WTC11 (cell line): ENCODE measurements at regions not wholly inside any gene's neighbourhood (a gene's known extent, or its start where the extent isn't known, plus 50 kb on each side); places are given as distances from the start of the nearest gene placed in this dataset.

Experiments
- ATAC-seq: fragments of 200-7000 bp; cut with Tn5 transposase; 2 replicates; pipeline ENCODE4 v1.10.0; 2021; ENCODE audit warnings: mild to moderate bottlenecking, moderate library complexity
- CTCF ChIA-PET: fragments of 300-600 bp; sonication (Branson Sonifier 250); formaldehyde crosslinking; loops from one replicate; lab custom pipeline; 2021; ENCODE audit warnings: antibody characterized with exemption; lab: Charles Lee
- POLR2A ChIA-PET: fragments of 350-600 bp; sonication (Branson Sonifier 250); formaldehyde crosslinking; loops from one replicate; lab custom pipeline; 2021; ENCODE audit warnings: antibody characterized with exemption; lab: Charles Lee
- DNase-seq: peaks from one replicate; pipeline ENCODE4 v3.0.0; 2021; ENCODE audit warnings: low spot score
- H3K27ac Mint-ChIP-seq: 2 replicates; pipeline ENCODE4 v1.8.0; 2021; ENCODE audit warnings: mixed read lengths
- H3K27me3 Mint-ChIP-seq: 2 replicates; pipeline ENCODE4 v1.8.0; 2021; ENCODE audit warnings: low read depth, mild to moderate bottlenecking, moderate library complexity, mixed read lengths
- H3K36me3 Mint-ChIP-seq: 2 replicates; pipeline ENCODE4 v1.8.0; 2021; ENCODE audit warnings: mixed read lengths
- H3K4me1 Mint-ChIP-seq: 2 replicates; pipeline ENCODE4 v1.8.0; 2022; ENCODE audit warnings: mixed read lengths
- H3K4me3 Mint-ChIP-seq: 2 replicates; pipeline ENCODE4 v1.8.0; 2021; ENCODE audit warnings: mild to moderate bottlenecking, moderate library complexity, mixed read lengths
- H3K9me3 Mint-ChIP-seq: 2 replicates; pipeline ENCODE4 v1.8.0; 2021; ENCODE audit warnings: mixed read lengths
- ELF4 ChIP-seq: sonication (generic); formaldehyde crosslinking; IDR thresholded peaks from 2 replicates; pipeline ENCODE4 v1.8.1; 2022; ENCODE audit warnings: low read depth, mild to moderate bottlenecking, moderate library complexity, missing genetic modification reagents
- FOXP1 ChIP-seq: sonication (generic); formaldehyde crosslinking; IDR thresholded peaks from 2 replicates; pipeline ENCODE4 v1.8.0; 2022; ENCODE audit warnings: missing genetic modification reagents, mild to moderate bottlenecking, moderate library complexity, borderline replicate concordance
- GABPB1 ChIP-seq: sonication (generic); formaldehyde crosslinking; IDR thresholded peaks from 2 replicates; pipeline ENCODE4 v1.8.1; 2023; ENCODE audit warnings: mild to moderate bottlenecking, missing genetic modification reagents
- KAT7 ChIP-seq: sonication (generic); formaldehyde crosslinking; IDR thresholded peaks from 2 replicates; pipeline ENCODE4 v1.8.1; 2023; ENCODE audit warnings: missing genetic modification reagents, mild to moderate bottlenecking, borderline replicate concordance
- NR3C1 ChIP-seq: sonication (generic); formaldehyde crosslinking; conservative IDR thresholded peaks from 2 replicates; pipeline ENCODE4 v1.8.1; 2023; ENCODE audit warnings: low read depth, mild to moderate bottlenecking, missing genetic modification reagents
- OVOL2 ChIP-seq: fragments of 250-450 bp; sonication (Bioruptor Pico); IDR thresholded peaks from 2 replicates; pipeline ENCODE4 v1.9.0; 2021; ENCODE audit warnings: mild to moderate bottlenecking, borderline replicate concordance
- PRRX2 ChIP-seq: fragments of 250-450 bp; sonication (Bioruptor Pico); IDR thresholded peaks from 2 replicates; pipeline ENCODE4 v1.8.0; 2021; ENCODE audit warnings: mild to moderate bottlenecking
- SMAD4 ChIP-seq: sonication (generic); formaldehyde crosslinking; IDR thresholded peaks from 2 replicates; pipeline ENCODE4 v1.8.0; 2022; ENCODE audit warnings: mild to moderate bottlenecking, missing genetic modification reagents
- SP1 ChIP-seq: sonication (generic); formaldehyde crosslinking; conservative IDR thresholded peaks from 2 replicates; pipeline ENCODE4 v1.8.1; 2022; ENCODE audit warnings: missing genetic modification reagents
- TEAD1 ChIP-seq: sonication (generic); formaldehyde crosslinking; IDR thresholded peaks from 2 replicates; pipeline ENCODE4 v1.8.0; 2022; ENCODE audit warnings: mild to moderate bottlenecking, missing genetic modification reagents
- ZNF219 ChIP-seq: sonication (generic); formaldehyde crosslinking; IDR thresholded peaks from 2 replicates; pipeline ENCODE4 v1.8.0; 2023; ENCODE audit warnings: missing genetic modification reagents, mild to moderate bottlenecking, borderline replicate concordance
- ZNF232 ChIP-seq: sonication (generic); formaldehyde crosslinking; IDR thresholded peaks from 2 replicates; pipeline ENCODE4 v1.8.0; 2022; ENCODE audit warnings: mild to moderate bottlenecking, missing genetic modification reagents
- ZNF263 ChIP-seq: sonication (generic); formaldehyde crosslinking; IDR thresholded peaks from 2 replicates; pipeline ENCODE4 v1.8.1; 2022; ENCODE audit warnings: low read depth, mild to moderate bottlenecking, moderate library complexity, missing genetic modification reagents
- TF ChIP-seq, protein P1 (sequence below): sonication (generic); formaldehyde crosslinking; IDR thresholded peaks from 2 replicates; pipeline ENCODE4 v1.8.0; 2022; ENCODE audit warnings: missing genetic modification reagents
- TF ChIP-seq, protein P2 (sequence below): fragments of 250-450 bp; sonication (Bioruptor Pico); IDR thresholded peaks from 2 replicates; pipeline ENCODE4 v1.9.0; 2021; ENCODE audit warnings: mild to moderate bottlenecking, borderline replicate concordance
- TF ChIP-seq, protein P3 (sequence below): sonication (generic); formaldehyde crosslinking; IDR thresholded peaks from 2 replicates; pipeline ENCODE4 v1.8.1; 2023; ENCODE audit warnings: mild to moderate bottlenecking, missing genetic modification reagents, moderate library complexity
- TF ChIP-seq, protein P4 (sequence below): sonication (generic); formaldehyde crosslinking; IDR thresholded peaks from 2 replicates; pipeline ENCODE4 v1.8.0; 2022; ENCODE audit warnings: mild to moderate bottlenecking, missing genetic modification reagents
- TF ChIP-seq, protein P5 (sequence below): sonication (generic); formaldehyde crosslinking; conservative IDR thresholded peaks from 2 replicates; pipeline ENCODE4 v1.8.1; 2022; ENCODE audit warnings: mild to moderate bottlenecking, missing genetic modification reagents
- TF ChIP-seq, protein P6 (sequence below): sonication (generic); formaldehyde crosslinking; IDR thresholded peaks from 2 replicates; pipeline ENCODE4 v1.8.1; 2023; ENCODE audit warnings: mild to moderate bottlenecking, missing genetic modification reagents
- TF ChIP-seq, protein P7 (sequence below): sonication (generic); formaldehyde crosslinking; IDR thresholded peaks from 2 replicates; pipeline ENCODE4 v1.8.0; 2023; ENCODE audit warnings: mild to moderate bottlenecking, missing genetic modification reagents
- TF ChIP-seq, protein P8 (sequence below): sonication (generic); formaldehyde crosslinking; IDR thresholded peaks from 2 replicates; pipeline ENCODE4 v1.8.0; 2023; ENCODE audit warnings: missing genetic modification reagents

DNA sequence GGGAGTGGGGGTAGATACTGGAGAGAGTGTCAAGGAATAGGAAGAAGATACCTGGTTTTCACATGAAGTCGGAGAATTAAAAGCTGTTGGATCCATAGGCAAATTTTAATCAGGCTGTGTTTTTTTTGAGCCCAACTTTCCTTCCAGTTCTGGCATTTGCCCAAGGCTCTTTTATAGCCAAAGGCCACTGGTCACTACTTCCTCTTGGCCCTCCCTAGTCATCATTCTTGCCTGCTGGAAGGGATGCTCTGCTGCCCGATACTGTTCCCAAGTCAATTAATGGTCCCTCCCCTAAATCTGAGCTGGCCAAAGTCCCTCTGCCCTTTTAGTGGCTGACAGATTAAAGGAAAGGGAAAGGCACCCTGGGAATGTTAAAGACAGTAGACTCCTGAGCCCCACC, 102.8 kb upstream of the ZNF648 start (continued):
- TF ChIP-seq, protein P1, sequence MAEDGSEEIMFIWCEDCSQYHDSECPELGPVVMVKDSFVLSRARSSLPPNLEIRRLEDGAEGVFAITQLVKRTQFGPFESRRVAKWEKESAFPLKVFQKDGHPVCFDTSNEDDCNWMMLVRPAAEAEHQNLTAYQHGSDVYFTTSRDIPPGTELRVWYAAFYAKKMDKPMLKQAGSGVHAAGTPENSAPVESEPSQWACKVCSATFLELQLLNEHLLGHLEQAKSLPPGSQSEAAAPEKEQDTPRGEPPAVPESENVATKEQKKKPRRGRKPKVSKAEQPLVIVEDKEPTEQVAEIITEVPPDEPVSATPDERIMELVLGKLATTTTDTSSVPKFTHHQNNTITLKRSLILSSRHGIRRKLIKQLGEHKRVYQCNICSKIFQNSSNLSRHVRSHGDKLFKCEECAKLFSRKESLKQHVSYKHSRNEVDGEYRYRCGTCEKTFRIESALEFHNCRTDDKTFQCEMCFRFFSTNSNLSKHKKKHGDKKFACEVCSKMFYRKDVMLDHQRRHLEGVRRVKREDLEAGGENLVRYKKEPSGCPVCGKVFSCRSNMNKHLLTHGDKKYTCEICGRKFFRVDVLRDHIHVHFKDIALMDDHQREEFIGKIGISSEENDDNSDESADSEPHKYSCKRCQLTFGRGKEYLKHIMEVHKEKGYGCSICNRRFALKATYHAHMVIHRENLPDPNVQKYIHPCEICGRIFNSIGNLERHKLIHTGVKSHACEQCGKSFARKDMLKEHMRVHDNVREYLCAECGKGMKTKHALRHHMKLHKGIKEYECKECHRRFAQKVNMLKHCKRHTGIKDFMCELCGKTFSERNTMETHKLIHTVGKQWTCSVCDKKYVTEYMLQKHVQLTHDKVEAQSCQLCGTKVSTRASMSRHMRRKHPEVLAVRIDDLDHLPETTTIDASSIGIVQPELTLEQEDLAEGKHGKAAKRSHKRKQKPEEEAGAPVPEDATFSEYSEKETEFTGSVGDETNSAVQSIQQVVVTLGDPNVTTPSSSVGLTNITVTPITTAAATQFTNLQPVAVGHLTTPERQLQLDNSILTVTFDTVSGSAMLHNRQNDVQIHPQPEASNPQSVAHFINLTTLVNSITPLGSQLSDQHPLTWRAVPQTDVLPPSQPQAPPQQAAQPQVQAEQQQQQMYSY (CRISPR knock-in tag) = no peak
- TF ChIP-seq PRRX2 (no peak), TEAD1 (CRISPR knock-in tag) (no peak), ZNF219 (CRISPR knock-in tag) (no peak), SP1 (CRISPR knock-in tag) (no peak), KAT7 (no peak), OVOL2 (no peak), ZNF263 (CRISPR knock-in tag) (no peak), ZNF232 (CRISPR knock-in tag) (no peak)
- TF ChIP-seq, protein P2, sequence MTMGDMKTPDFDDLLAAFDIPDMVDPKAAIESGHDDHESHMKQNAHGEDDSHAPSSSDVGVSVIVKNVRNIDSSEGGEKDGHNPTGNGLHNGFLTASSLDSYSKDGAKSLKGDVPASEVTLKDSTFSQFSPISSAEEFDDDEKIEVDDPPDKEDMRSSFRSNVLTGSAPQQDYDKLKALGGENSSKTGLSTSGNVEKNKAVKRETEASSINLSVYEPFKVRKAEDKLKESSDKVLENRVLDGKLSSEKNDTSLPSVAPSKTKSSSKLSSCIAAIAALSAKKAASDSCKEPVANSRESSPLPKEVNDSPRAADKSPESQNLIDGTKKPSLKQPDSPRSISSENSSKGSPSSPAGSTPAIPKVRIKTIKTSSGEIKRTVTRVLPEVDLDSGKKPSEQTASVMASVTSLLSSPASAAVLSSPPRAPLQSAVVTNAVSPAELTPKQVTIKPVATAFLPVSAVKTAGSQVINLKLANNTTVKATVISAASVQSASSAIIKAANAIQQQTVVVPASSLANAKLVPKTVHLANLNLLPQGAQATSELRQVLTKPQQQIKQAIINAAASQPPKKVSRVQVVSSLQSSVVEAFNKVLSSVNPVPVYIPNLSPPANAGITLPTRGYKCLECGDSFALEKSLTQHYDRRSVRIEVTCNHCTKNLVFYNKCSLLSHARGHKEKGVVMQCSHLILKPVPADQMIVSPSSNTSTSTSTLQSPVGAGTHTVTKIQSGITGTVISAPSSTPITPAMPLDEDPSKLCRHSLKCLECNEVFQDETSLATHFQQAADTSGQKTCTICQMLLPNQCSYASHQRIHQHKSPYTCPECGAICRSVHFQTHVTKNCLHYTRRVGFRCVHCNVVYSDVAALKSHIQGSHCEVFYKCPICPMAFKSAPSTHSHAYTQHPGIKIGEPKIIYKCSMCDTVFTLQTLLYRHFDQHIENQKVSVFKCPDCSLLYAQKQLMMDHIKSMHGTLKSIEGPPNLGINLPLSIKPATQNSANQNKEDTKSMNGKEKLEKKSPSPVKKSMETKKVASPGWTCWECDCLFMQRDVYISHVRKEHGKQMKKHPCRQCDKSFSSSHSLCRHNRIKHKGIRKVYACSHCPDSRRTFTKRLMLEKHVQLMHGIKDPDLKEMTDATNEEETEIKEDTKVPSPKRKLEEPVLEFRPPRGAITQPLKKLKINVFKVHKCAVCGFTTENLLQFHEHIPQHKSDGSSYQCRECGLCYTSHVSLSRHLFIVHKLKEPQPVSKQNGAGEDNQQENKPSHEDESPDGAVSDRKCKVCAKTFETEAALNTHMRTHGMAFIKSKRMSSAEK (CRISPR knock-in tag) = no peak
- TF ChIP-seq, protein P3, sequence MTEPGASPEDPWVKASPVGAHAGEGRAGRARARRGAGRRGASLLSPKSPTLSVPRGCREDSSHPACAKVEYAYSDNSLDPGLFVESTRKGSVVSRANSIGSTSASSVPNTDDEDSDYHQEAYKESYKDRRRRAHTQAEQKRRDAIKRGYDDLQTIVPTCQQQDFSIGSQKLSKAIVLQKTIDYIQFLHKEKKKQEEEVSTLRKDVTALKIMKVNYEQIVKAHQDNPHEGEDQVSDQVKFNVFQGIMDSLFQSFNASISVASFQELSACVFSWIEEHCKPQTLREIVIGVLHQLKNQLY (CRISPR knock-in tag) = no peak

DNA sequence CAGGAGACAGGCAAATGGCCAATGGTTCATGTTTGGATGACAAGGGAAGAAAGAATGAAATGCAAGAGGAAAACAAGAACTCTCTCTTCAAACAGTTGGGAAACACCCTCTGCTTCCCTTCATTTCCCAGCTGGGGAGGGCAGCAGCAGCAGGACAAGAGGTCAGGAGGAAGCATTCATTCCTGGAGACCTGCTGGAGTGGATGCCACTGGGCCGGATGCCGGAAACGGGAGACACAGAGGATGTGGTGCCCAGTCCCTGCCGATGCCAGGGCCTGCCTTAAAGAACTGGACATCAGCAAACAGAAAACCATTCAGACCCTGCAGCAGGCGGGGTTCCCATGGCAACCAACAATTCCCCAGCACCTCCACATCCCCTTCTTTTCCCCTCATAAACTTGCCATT, 102.3 kb upstream of the ZNF648 start:
- ATAC-seq (no peak), DNase-seq (no peak)
- POLR2A ChIA-PET = no interaction called here
- Mint-ChIP-seq H3K9me3 (peaks cover 18% of the 10 kb centered on the region), H3K4me1 (peaks cover under 1% of the 10 kb centered on the region), H3K27ac (no peak overlapping the region), H3K36me3 (peaks cover 9% of the 10 kb centered on the region), H3K4me3 (no peak overlapping the region), H3K27me3 (no peaks in the 10 kb centered on the region)
- CTCF ChIA-PET = no interaction called here
- TF ChIP-seq, protein P4, sequence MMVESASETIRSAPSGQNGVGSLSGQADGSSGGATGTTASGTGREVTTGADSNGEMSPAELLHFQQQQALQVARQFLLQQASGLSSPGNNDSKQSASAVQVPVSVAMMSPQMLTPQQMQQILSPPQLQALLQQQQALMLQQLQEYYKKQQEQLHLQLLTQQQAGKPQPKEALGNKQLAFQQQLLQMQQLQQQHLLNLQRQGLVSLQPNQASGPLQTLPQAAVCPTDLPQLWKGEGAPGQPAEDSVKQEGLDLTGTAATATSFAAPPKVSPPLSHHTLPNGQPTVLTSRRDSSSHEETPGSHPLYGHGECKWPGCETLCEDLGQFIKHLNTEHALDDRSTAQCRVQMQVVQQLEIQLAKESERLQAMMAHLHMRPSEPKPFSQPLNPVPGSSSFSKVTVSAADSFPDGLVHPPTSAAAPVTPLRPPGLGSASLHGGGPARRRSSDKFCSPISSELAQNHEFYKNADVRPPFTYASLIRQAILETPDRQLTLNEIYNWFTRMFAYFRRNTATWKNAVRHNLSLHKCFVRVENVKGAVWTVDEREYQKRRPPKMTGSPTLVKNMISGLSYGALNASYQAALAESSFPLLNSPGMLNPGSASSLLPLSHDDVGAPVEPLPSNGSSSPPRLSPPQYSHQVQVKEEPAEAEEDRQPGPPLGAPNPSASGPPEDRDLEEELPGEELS (CRISPR knock-in tag) = no peak
- TF ChIP-seq NR3C1 (CRISPR knock-in tag) (no peak), ELF4 (CRISPR knock-in tag) (no peak), FOXP1 (CRISPR knock-in tag) (no peak), ZNF263 (CRISPR knock-in tag) (no peak), GABPB1 (CRISPR knock-in tag) (no peak), SMAD4 (CRISPR knock-in tag) (no peak), TEAD1 (CRISPR knock-in tag) (no peak)
- TF ChIP-seq, protein P5, sequence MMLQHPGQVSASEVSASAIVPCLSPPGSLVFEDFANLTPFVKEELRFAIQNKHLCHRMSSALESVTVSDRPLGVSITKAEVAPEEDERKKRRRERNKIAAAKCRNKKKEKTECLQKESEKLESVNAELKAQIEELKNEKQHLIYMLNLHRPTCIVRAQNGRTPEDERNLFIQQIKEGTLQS = no peak
- TF ChIP-seq, protein P6, sequence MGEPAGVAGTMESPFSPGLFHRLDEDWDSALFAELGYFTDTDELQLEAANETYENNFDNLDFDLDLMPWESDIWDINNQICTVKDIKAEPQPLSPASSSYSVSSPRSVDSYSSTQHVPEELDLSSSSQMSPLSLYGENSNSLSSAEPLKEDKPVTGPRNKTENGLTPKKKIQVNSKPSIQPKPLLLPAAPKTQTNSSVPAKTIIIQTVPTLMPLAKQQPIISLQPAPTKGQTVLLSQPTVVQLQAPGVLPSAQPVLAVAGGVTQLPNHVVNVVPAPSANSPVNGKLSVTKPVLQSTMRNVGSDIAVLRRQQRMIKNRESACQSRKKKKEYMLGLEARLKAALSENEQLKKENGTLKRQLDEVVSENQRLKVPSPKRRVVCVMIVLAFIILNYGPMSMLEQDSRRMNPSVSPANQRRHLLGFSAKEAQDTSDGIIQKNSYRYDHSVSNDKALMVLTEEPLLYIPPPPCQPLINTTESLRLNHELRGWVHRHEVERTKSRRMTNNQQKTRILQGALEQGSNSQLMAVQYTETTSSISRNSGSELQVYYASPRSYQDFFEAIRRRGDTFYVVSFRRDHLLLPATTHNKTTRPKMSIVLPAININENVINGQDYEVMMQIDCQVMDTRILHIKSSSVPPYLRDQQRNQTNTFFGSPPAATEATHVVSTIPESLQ (CRISPR knock-in tag) = no peak
- TF ChIP-seq, protein P7, sequence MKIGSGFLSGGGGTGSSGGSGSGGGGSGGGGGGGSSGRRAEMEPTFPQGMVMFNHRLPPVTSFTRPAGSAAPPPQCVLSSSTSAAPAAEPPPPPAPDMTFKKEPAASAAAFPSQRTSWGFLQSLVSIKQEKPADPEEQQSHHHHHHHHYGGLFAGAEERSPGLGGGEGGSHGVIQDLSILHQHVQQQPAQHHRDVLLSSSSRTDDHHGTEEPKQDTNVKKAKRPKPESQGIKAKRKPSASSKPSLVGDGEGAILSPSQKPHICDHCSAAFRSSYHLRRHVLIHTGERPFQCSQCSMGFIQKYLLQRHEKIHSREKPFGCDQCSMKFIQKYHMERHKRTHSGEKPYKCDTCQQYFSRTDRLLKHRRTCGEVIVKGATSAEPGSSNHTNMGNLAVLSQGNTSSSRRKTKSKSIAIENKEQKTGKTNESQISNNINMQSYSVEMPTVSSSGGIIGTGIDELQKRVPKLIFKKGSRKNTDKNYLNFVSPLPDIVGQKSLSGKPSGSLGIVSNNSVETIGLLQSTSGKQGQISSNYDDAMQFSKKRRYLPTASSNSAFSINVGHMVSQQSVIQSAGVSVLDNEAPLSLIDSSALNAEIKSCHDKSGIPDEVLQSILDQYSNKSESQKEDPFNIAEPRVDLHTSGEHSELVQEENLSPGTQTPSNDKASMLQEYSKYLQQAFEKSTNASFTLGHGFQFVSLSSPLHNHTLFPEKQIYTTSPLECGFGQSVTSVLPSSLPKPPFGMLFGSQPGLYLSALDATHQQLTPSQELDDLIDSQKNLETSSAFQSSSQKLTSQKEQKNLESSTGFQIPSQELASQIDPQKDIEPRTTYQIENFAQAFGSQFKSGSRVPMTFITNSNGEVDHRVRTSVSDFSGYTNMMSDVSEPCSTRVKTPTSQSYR (CRISPR knock-in tag) = no peak
- TF ChIP-seq, protein P8, sequence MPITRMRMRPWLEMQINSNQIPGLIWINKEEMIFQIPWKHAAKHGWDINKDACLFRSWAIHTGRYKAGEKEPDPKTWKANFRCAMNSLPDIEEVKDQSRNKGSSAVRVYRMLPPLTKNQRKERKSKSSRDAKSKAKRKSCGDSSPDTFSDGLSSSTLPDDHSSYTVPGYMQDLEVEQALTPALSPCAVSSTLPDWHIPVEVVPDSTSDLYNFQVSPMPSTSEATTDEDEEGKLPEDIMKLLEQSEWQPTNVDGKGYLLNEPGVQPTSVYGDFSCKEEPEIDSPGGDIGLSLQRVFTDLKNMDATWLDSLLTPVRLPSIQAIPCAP (CRISPR knock-in tag) = no peak
